Lower lobe of right lung (tissue), 2 donors: ENCODE measurements at regions not wholly inside any gene's neighbourhood (a gene's known extent, or its start where the extent isn't known, plus 50 kb on each side); places are given as distances from the start of the nearest gene placed in this dataset.
"Not testable (repeated sequence)": the region's sequence is repeated elsewhere in the genome, so short reads cannot be mapped to it uniquely, and the experiment has no call there.

ENCODE experiments used
- ATAC-seq, 2 donors: fragments of 200-7000 bp; cut with Tn5 transposase; one replicate each; pipeline ENCODE4 v1.9.1; 2020 to 2022; ENCODE audit warnings: mild to moderate bottlenecking in 2 of 2, moderate library complexity in 2 of 2
- DNase-seq: peaks from one replicate; pipeline ENCODE4 v3.0.0-alpha.2; 2020
- H3K27ac ChIP-seq: fragments of 200-600 bp; one replicate; pipeline ENCODE4 v1.8.0; 2022
- H3K27me3 ChIP-seq: fragments of 200-600 bp; one replicate; pipeline ENCODE4 v1.8.0; 2022; ENCODE audit warnings: low read depth
- H3K36me3 ChIP-seq: fragments of 200-600 bp; one replicate; pipeline ENCODE4 v1.8.0; 2022; ENCODE audit warnings: mild to moderate bottlenecking
- H3K4me1 ChIP-seq: fragments of 200-600 bp; one replicate; pipeline ENCODE4 v1.8.0; 2022
- H3K4me3 ChIP-seq: fragments of 200-600 bp; one replicate; pipeline ENCODE4 v1.8.0; 2022; ENCODE audit warnings: mild to moderate bottlenecking
- H3K9me3 ChIP-seq: fragments of 200-600 bp; one replicate; pipeline ENCODE4 v1.8.0; 2022
- CTCF ChIP-seq: fragments of 200-600 bp; IDR thresholded peaks from one replicate; pipeline ENCODE4 v1.8.0; 2022; ENCODE audit warnings: antibody characterized with exemption, mild to moderate bottlenecking
- intact Hi-C: fragments of 100-400 bp; cut with DNase I; formaldehyde crosslinking; loops from one replicate; pipeline ENCODE4 v1.11.0; 2022
- donor health status: DM: no; HTN: yes; CAD: no; lungs with severe emphysema.

- Histone ChIP-seq H3K4me1 (no peaks in the 10 kb centered on the region), H3K4me3 (no peak overlapping the region), H3K27me3 (no peaks in the 10 kb centered on the region), H3K9me3 (no peaks in the 10 kb centered on the region), H3K27ac (no peak overlapping the region), H3K36me3 (no peaks in the 10 kb centered on the region)
- no peak for ATAC-seq
- TF ChIP-seq CTCF: no peak
- intact Hi-C loops: no loop called here
- no peak for DNase-seq
Measured at GRCh38 chr7:159306012-159306411, 161.3 kb upstream of the VIPR2 start.

- H3K27ac ChIP-seq, ATAC-seq, H3K4me3 ChIP-seq, DNase-seq, intact Hi-C loops, H3K4me1 ChIP-seq, H3K27me3 ChIP-seq, H3K36me3 ChIP-seq, H3K9me3 ChIP-seq: not testable (repeated sequence)
Measured at GRCh38 chr7:159305185-159305584, 160.5 kb upstream of the VIPR2 start.

GRCh38 chr7:159303510-159303909 lies 158.8 kb upstream of the VIPR2 start:
- H3K27me3 ChIP-seq: not testable (repeated sequence)

GRCh38 chr7:159296093-159296681 lies 151.5 kb upstream of the VIPR2 start:
- intact Hi-C loops: no loop called here
- no peak for ATAC-seq
- DNase-seq: no peak
- Histone ChIP-seq H3K4me3 (no peak overlapping the region), H3K27me3 (no peaks in the 10 kb centered on the region), H3K36me3 (no peaks in the 10 kb centered on the region), H3K27ac (no peak overlapping the region), H3K9me3 (no peaks in the 10 kb centered on the region), H3K4me1 (no peaks in the 10 kb centered on the region)
- TF ChIP-seq CTCF: no peak

More at GRCh38 chr7:159303510-159303909, 158.8 kb upstream of the VIPR2 start:
- H3K36me3 ChIP-seq, ATAC-seq, DNase-seq, intact Hi-C loops, H3K4me3 ChIP-seq, H3K4me1 ChIP-seq, H3K9me3 ChIP-seq, H3K27ac ChIP-seq: not testable (repeated sequence)

- intact Hi-C loops, H3K4me1 ChIP-seq, DNase-seq, H3K4me3 ChIP-seq, H3K27ac ChIP-seq, ATAC-seq, H3K27me3 ChIP-seq, H3K36me3 ChIP-seq, H3K9me3 ChIP-seq: not testable (repeated sequence)
Measured at GRCh38 chr7:159286487-159286886, 141.8 kb upstream of the VIPR2 start.

GRCh38 chr7:159281573-159281972 lies 136.9 kb upstream of the VIPR2 start:
- no peaks in the 10 kb centered on the region for H3K27me3 ChIP-seq
- no peak for TF ChIP-seq CTCF
- intact Hi-C loops: no loop called here
- no peak overlapping the region for H3K27ac ChIP-seq
- no peak overlapping the region for H3K4me3 ChIP-seq
- H3K36me3 ChIP-seq: no peaks in the 10 kb centered on the region
- H3K9me3 ChIP-seq: no peaks in the 10 kb centered on the region
- ATAC-seq (no peak), DNase-seq (no peak)
- H3K4me1 ChIP-seq: no peaks in the 10 kb centered on the region

- no peak for ATAC-seq
- Histone ChIP-seq H3K36me3 (no peaks in the 10 kb centered on the region), H3K4me3 (no peak overlapping the region), H3K9me3 (no peaks in the 10 kb centered on the region), H3K27ac (no peak overlapping the region), H3K4me1 (no peaks in the 10 kb centered on the region), H3K27me3 (no peaks in the 10 kb centered on the region)
- TF ChIP-seq CTCF: no peak
- intact Hi-C loops: no loop called here
- DNase-seq: no peak
Measured at GRCh38 chr7:159280008-159280407, 135.3 kb upstream of the VIPR2 start.
